ENCODE measurements at regions not wholly inside any gene's neighbourhood (a gene's known extent, or its start where the extent isn't known, plus 50 kb on each side); places are given as distances from the start of the nearest gene placed in this dataset.
"Not testable (repeated sequence)": the region's sequence is repeated elsewhere in the genome, so short reads cannot be mapped to it uniquely, and the experiment has no call there.

DNA sequence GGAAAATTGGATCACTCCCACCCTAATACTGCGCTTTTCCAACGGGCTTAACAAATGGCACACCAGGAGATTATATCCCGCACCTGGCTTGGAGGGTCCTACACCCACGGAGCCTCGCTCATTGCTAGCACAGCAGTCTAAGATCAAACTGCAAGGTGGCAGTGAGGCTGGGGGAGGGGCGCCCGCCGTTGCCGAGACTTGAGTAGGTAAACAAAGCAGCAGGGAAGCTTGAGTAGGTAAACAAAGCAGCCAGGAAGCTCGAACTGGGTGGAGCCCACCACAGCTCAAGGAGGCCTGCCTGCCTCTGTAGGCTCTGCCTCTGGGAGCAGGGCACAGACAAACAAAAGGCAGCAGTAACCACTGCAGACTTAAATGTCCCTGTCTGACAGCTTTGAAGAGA, 59.8 kb upstream of the PKP2 start:
- TF ChIP-seq, protein P1, sequence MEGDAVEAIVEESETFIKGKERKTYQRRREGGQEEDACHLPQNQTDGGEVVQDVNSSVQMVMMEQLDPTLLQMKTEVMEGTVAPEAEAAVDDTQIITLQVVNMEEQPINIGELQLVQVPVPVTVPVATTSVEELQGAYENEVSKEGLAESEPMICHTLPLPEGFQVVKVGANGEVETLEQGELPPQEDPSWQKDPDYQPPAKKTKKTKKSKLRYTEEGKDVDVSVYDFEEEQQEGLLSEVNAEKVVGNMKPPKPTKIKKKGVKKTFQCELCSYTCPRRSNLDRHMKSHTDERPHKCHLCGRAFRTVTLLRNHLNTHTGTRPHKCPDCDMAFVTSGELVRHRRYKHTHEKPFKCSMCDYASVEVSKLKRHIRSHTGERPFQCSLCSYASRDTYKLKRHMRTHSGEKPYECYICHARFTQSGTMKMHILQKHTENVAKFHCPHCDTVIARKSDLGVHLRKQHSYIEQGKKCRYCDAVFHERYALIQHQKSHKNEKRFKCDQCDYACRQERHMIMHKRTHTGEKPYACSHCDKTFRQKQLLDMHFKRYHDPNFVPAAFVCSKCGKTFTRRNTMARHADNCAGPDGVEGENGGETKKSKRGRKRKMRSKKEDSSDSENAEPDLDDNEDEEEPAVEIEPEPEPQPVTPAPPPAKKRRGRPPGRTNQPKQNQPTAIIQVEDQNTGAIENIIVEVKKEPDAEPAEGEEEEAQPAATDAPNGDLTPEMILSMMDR (conservative IDR thresholded peaks at IDR 0.05; ENCODE audit: low read depth, low read length) = not testable (repeated sequence)
- TF ChIP-seq EZH2 (IDR thresholded peaks at IDR 0.05; ENCODE audit: borderline replicate concordance, low read depth, low read length, poor library complexity, severe bottlenecking) = not testable (repeated sequence)

All from A673 (cell line).